Endothelial cell of umbilical vein (primary cell): ENCODE measurements at regions not wholly inside any gene's neighbourhood (a gene's known extent, or its start where the extent isn't known, plus 50 kb on each side); places are given as distances from the start of the nearest gene placed in this dataset.

Source experiments
- BruUV-seq: library from RNA; stranded (reverse); fragments of 400-500 nt; replicated peaks from 2 replicates; lab custom pipeline; 2021; lab: Mats Ljungman, UMichigan
- CTCF ChIA-PET: fragments of 300-600, 350-600 bp; sonication (Branson Sonifier 250); formaldehyde crosslinking; loops from one replicate; lab custom pipeline; 2021; ENCODE audit warnings: antibody characterized with exemption, inconsistent platforms; lab: Charles Lee
- POLR2A ChIA-PET: fragments of 300-600, 350-600 bp; sonication (Branson Sonifier 250); formaldehyde crosslinking; loops from one replicate; lab custom pipeline; 2021; ENCODE audit warnings: antibody characterized with exemption, inconsistent platforms; lab: Charles Lee
- DNase-seq: peaks from one replicate; pipeline ENCODE4 v3.0.0-alpha.2; 2011; ENCODE audit warnings: low read depth, low spot score
- FAIRE-seq: peaks from 2 replicates; lab custom pipeline; 2011; peaks lifted over from hg19 to GRCh38; lab: Jason Lieb, UNC
- H2AFZ ChIP-seq: 2 replicates; pipeline ENCODE4 v1.6.0; 2012; ENCODE audit warnings: low read depth, low read length, control low read depth, inconsistent platforms
- H3K27ac ChIP-seq: 2 replicates; pipeline ENCODE4 v1.5.1; 2011; ENCODE audit warnings: low read depth, mild to moderate bottlenecking, control low read depth, low read length, moderate library complexity; ENCODE audit not compliant: insufficient read depth
- H3K27me3 ChIP-seq, 2 experiments: 2 replicates each; pipeline versions ENCODE4 v1.6.0 to v1.6.1; 2011; ENCODE audit warnings: low read length in 2 of 2, mixed read lengths in 1 of 2; ENCODE audit not compliant: control insufficient read depth in 2 of 2, insufficient read depth in 2 of 2
- H3K36me3 ChIP-seq, 2 experiments: 2 replicates in 1 of 2; 3 replicates in 1 of 2; pipeline ENCODE4 v1.5.1; 2011; ENCODE audit warnings: low read length in 2 of 2, mild to moderate bottlenecking in 1 of 2, moderate library complexity in 1 of 2; ENCODE audit not compliant: control insufficient read depth in 2 of 2, insufficient read depth in 2 of 2; ENCODE audit errors: extremely low read depth in 1 of 2
- H3K4me1 ChIP-seq: 3 replicates; pipeline ENCODE4 v1.5.1; 2011; ENCODE audit warnings: mild to moderate bottlenecking, low read length; ENCODE audit not compliant: control insufficient read depth, insufficient read depth; ENCODE audit errors: extremely low read depth
- H3K4me2 ChIP-seq: 2 replicates; pipeline ENCODE4 v1.6.1; 2011; ENCODE audit warnings: low read length, control low read depth, mixed read lengths; ENCODE audit not compliant: insufficient read depth
- H3K4me3 ChIP-seq, 3 experiments: fragments of 200-600 bp in 1 of 3; sonication (generic), shearing (Covaris generic) in 1 of 3; replicated peaks in 1 of 3; 2 replicates each; pipeline ENCODE4 v1.5.1; 2011 to 2016; ENCODE audit warnings: control low read depth in 3 of 3, low read length in 3 of 3, mild to moderate bottlenecking in 2 of 3, inconsistent platforms in 1 of 3, low read depth in 1 of 3, moderate library complexity in 1 of 3; ENCODE audit not compliant: insufficient read depth in 1 of 3
- H3K79me2 ChIP-seq: 2 replicates; pipeline ENCODE4 v1.6.0; 2012; ENCODE audit warnings: low read length, inconsistent platforms; ENCODE audit not compliant: control insufficient read depth, insufficient read depth
- H3K9ac ChIP-seq: replicated peaks from 2 replicates; pipeline ENCODE3; 2011; ENCODE audit warnings: low read length, control low read depth; ENCODE audit not compliant: insufficient read depth; ENCODE audit errors: extremely low read depth
- H3K9me1 ChIP-seq: replicated peaks from 3 replicates; pipeline ENCODE4 v1.6.0; 2011; ENCODE audit warnings: mild to moderate bottlenecking, low read length; ENCODE audit not compliant: control insufficient read depth, insufficient read depth; ENCODE audit errors: extremely low read depth
- H3K9me3 ChIP-seq: replicated peaks from 2 replicates; pipeline ENCODE4 v1.5.1; 2012; ENCODE audit warnings: low read length, inconsistent platforms; ENCODE audit not compliant: control insufficient read depth, insufficient read depth
- H4K20me1 ChIP-seq: replicated peaks from 2 replicates; pipeline ENCODE3; 2011; ENCODE audit warnings: mild to moderate bottlenecking, low read length; ENCODE audit not compliant: control insufficient read depth, insufficient read depth; ENCODE audit errors: extremely low read depth
- CTCF ChIP-seq, 2 donors: IDR thresholded peaks; 1 replicate in 1 of 2; 2 replicates in 1 of 2; pipeline ENCODE4 v1.5.1; 2011; ENCODE audit warnings: low read length in 2 of 2, mild to moderate bottlenecking in 2 of 2, moderate library complexity in 2 of 2, control low read depth in 1 of 2, inconsistent platforms in 1 of 2, low read depth in 1 of 2; ENCODE audit not compliant: insufficient read depth in 1 of 2; ENCODE audit errors: extremely low read depth in 1 of 2
- EZH2 ChIP-seq: IDR thresholded peaks from 2 replicates; pipeline ENCODE4 v1.6.1; 2012; ENCODE audit warnings: borderline replicate concordance, low read depth, mild to moderate bottlenecking, moderate library complexity, low read length, inconsistent platforms; ENCODE audit not compliant: severe bottlenecking
- FOS ChIP-seq: IDR thresholded peaks from 2 replicates; pipeline ENCODE4 v1.6.1; 2011; ENCODE audit warnings: mild to moderate bottlenecking, low read length, moderate library complexity, borderline replicate concordance; ENCODE audit not compliant: insufficient read depth
- GATA2 ChIP-seq: IDR thresholded peaks from 2 replicates; pipeline ENCODE4 v1.7.0; 2011; ENCODE audit warnings: low read depth, mild to moderate bottlenecking, moderate library complexity, mixed read lengths, low read length; ENCODE audit not compliant: insufficient read length, insufficient read depth
- JUN ChIP-seq: IDR thresholded peaks from 2 replicates; pipeline ENCODE4 v1.6.1; 2011; ENCODE audit warnings: borderline replicate concordance, low read depth; ENCODE audit not compliant: insufficient read length, insufficient read depth
- MYC ChIP-seq: IDR thresholded peaks from one replicate; pipeline ENCODE4 v1.6.1; 2011; ENCODE audit warnings: mild to moderate bottlenecking, low read depth, low read length
- POLR2A ChIP-seq: IDR thresholded peaks from 2 replicates; pipeline ENCODE4 v1.6.1; 2012; ENCODE audit warnings: low read depth, mild to moderate bottlenecking, control low read depth, low read length
- POLR2AphosphoS5 ChIP-seq: IDR thresholded peaks from 2 replicates; pipeline ENCODE4 v1.6.1; 2012; ENCODE audit warnings: low read depth, mild to moderate bottlenecking, control low read depth, low read length, moderate library complexity; ENCODE audit not compliant: insufficient read depth
- dilution Hi-C: fragments of 300-500 bp; cut with MboI; formaldehyde crosslinking; loops from one replicate; pipeline ENCODE4 v1.15.0; 2019; ENCODE audit warnings: low sequenced_read_pairs; ENCODE audit not compliant: extremely low pct_ligation_motif_present
- intact Hi-C: fragments of 100-400 bp; cut with micrococcal nuclease; formaldehyde crosslinking; loops from one replicate; pipeline ENCODE4 v1.10.0; 2022
- TF ChIP-seq, protein P1 (sequence below): IDR thresholded peaks from 2 replicates; pipeline ENCODE4 v1.6.1; 2011; ENCODE audit not compliant: insufficient read depth, insufficient read length

DNA sequence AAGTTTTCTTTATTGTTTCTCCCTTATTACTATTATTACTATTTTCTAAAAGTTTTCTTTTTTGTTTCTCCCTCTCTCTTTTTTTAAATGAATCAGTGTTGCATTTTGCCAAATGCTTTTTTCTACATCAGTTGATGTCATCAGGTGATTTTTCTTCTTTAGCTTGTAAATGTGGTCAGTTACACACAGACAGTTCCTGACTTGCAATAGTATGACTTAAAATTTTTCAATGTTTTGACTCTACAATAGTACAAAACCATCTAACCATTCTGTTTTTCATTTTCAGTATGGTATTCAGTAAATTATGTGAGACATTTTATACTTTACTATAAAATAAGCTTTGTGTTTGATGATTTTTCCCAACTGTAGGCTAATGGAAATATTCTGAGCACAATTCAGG lies 443.0 kb downstream of the GADD45G start:
- Histone ChIP-seq H3K4me2 (no peak overlapping the region), H3K27ac (no peak overlapping the region), H3K4me1 (peaks cover 12% of the 10 kb centered on the region), H3K4me3 (no peak overlapping the region), H3K79me2 (no peaks in the 10 kb centered on the region), H3K36me3 (no peaks in the 10 kb centered on the region), H4K20me1 (no peaks in the 10 kb centered on the region), H3K9me3 (no peaks in the 10 kb centered on the region), H3K9ac (no peak overlapping the region), H3K9me1 (no peaks in the 10 kb centered on the region), H2AFZ (no peak overlapping the region), H3K27me3 (no peaks in the 10 kb centered on the region)
- dilution Hi-C loops (no loop called here), intact Hi-C loops (no loop called here)
- no peak for DNase-seq
- TF ChIP-seq JUN, result no peak
- TF ChIP-seq POLR2AphosphoS5, result no peak
- TF ChIP-seq FOS, result no peak
- no peak for TF ChIP-seq GATA2
- TF ChIP-seq CTCF (IDR thresholded peaks at IDR 0.05; ENCODE audit: extremely low read depth in 1 of 2, insufficient read depth in 1 of 2, low read depth in 1 of 2, low read length in 2 of 2), result no peak
- TF ChIP-seq MYC, result no peak
- TF ChIP-seq, protein P1, sequence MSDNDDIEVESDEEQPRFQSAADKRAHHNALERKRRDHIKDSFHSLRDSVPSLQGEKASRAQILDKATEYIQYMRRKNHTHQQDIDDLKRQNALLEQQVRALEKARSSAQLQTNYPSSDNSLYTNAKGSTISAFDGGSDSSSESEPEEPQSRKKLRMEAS, result no peak
- TF ChIP-seq EZH2, result no peak
- no peak for TF ChIP-seq POLR2A
- BruUV-seq, result no TSS peak
- FAIRE-seq, result no peak
- POLR2A ChIA-PET, result no interaction called here
- CTCF ChIA-PET, result interaction anchor here (1.7 kb wide), 1 partner anchor 445 kb away, joined by 4 read pairs; no protein-coding TSS in a partner anchor
